Eye (tissue), 1 donor: ENCODE measurements at regions not wholly inside any gene's neighbourhood (a gene's known extent, or its start where the extent isn't known, plus 50 kb on each side); places are given as distances from the start of the nearest gene placed in this dataset.
"Not testable (repeated sequence)": the region's sequence is repeated elsewhere in the genome, so short reads cannot be mapped to it uniquely, and the experiment has no call there.

ENCODE experiments used
- DNase-seq: peaks from one replicate; pipeline ENCODE4 v3.0.0-alpha.2; 2015

DNA sequence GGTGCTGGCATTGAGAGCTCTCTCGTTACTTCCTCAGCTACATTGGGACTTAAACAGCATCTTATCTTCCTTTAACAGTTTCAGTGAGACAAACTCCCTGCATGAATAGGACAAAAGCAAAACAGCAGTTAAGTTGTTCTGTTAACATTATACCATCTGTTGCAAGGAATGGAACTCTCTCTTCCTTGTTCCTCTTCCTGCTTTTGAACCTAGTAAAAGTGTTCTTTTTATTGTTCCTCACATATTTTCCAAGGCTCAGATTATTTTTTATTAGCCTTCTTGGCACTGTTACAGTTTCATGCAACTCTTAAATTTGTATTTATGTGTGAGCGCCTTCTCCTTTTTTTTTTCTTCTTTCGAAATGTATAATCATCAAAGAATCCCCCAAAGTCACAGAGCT lies 202.6 kb upstream of the UFM1 start:
- no peak for DNase-seq

DNA sequence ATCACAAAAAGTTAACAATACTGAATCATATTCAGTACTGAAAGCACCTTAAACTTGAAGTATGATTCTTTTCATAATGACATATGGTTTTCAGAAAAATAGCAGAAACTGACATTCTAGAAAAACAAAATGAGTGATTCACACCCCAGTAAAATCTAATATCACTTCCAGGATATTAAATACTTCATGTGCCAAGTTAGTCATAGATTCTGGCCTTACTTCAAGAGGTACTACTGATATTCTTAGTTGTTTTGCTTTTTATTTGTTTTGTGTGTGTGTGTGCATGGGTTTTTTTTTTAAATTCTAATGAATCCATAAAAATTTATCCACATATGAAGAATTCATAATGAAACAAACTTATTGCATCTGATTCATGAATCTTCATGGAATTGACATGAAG lies 207.9 kb upstream of the UFM1 start:
- no peak for DNase-seq

DNA sequence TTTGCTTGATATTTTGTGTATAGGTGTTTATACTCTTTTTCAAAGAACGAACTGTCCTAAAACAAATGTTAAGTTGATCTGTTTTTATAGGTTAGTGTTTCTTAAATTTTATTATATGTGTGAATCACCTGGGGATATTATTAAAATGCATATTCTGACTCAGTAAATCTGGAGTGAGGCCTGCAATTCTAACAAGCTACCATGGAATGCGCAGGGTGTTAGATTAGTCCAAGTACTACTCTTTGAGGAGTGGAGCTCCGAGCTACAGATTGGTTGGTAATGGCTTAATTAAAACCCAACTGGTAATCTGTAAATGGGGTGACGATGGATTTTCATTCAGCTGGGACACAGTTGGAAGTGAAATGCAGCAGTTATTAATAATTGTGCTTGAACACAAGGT lies 214.1 kb upstream of the UFM1 start:
- DNase-seq = no peak

DNA sequence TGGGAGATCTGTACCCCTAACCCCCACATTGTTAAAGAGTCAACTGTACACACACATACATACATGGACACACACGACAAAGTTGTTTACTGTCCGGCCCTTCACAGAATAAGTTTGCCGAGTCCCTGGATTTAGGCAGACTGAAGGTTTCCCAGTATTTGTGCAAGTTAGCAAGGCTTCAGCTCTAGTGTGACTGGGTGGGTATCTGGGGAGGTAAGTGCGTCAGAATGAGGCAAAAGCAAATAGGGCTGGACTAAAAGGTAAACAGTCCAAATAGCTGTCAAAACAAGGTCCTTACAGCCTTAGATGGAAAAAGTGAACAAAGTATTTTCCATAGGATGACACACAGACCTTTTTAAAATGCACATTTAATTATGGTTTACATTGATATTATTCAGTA lies 228.4 kb upstream of the UFM1 start:
- DNase-seq = no peak

DNA sequence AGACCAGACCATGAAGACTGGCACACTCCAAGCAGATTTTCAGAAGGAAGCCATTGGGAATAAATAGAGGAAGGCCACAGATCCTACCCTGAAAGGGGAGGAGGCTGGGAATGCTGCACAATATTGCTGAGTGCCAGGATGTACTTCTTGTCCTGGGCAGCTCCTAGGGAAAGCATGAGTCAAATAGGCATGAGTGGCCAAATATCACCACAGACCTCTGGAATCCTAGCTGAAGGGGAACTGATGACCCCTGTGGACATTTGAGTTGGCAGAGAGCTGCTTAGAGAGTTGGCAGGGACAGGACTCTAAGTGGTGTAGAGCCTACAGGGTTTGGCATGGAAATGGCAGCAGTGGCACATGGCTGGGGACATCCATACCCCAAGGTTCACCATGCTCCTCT lies 234.3 kb upstream of the TRPC4 start:
- DNase-seq = no peak

DNA sequence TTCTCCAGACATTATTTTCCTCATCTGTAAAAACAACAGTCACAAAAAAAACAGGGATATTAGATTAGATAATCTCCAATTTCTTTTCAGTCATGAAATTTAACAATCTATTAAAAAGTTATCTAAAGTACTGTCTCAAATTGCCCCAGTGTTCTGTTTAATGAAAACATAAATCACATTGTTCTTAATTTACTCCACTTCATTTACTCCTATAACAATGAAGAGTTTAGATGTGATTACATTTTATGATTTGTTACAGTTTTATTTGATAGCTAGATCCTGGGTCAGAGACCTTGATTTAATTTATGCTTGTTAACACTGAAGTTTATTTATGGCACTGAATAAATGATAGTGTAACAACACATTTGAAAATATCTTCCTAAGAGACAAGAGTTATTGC lies 230.2 kb upstream of the TRPC4 start:
- DNase-seq = no peak

DNA sequence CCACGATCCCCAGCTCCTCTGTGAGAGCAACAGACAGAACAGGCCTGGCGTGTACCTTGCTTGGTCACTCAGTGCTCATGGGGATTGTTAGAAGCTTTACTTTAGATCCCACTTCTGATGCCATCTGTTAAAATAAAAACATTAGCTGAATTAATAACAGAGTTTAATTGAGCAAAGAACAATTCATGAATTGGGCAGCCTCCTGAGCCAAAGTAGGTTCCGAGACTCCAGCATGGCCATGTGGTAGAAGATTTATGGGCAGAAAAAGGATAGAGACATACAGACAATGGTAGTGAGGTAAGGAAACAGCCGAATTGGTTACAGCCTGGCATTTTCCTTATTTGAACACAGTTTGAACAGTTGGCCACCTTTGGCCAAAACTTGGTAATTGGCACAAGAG lies 223.9 kb upstream of the TRPC4 start:
- no peak for DNase-seq

DNA sequence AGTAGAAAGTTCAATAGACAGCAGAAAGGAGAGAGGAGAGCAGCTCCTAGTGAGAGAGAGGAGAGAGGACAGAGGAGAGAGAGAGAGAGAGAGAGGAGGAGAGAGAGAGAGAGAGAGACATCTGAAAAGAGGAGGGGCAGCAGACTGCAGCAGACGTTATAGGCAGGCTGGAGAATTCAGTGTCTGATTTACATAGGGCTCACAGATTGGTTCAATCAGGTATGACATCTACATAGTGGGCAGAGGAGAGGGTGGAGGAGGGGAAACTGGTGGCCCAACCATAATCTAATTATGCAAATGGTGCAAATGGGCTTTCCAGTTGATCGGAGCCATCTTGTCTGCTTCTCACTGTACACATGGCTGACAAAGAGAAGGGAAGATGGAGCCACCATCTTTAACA lies 221.3 kb upstream of the TRPC4 start:
- DNase-seq = peak; percentile 85

DNA sequence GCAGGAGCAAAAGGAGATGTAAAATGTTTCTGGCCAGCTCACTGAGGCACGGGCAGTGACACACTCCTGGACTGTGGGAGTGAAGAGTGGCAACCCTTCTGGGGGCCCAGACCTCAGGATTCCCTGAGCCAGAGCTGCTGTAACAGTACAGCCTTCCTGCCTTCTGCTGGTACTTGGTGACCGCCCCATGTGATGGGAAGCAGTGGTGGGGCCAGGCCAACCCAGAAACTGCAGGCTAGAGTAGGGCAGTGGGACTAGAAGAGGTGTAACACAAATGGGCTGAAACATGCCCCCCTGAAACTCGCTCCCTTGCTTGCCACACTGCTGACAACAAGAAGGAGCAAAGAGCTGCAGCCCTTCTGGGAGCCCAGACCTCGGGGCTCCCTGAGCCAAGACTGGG lies 217.1 kb upstream of the TRPC4 start:
- DNase-seq = no peak

DNA sequence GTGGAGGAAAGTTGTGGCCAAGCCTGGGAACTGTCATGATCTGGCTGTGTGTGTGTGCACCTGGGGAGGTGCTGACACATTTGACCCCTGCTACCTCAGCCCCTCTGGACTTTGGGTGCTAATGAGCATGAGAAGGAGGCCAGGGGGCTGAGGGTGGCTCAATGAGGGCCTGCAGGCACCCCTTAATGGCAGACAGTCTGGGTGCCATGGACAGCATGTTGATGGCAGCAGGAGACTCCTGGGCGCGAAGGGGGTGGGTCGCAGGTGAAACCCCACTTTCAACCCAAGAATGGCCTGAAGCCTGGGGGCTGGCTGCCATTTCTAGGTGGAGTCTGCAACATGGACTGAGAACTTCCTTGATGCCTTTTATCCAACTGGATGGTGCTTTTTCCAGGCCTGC lies 216.4 kb upstream of the TRPC4 start:
- DNase-seq = no peak

DNA sequence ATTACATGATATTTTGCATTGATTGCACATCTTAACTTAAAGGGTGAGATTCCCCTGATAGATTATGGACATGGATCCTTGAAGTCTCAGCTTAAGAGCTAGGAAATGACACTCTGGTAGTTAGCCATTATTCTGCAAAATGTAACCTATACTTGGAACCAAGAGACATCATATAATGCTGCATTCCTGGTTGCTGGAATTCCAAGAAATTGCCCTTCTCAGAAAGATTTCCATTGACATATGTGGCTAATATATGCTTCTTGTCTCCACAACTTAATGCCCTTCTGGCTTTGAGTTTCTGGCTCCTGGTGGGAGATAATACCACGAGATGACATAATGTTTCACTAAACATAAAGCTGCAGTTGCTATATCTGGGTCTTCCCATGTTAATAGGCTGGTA lies 204.4 kb upstream of the TRPC4 start:
- DNase-seq = no peak

DNA sequence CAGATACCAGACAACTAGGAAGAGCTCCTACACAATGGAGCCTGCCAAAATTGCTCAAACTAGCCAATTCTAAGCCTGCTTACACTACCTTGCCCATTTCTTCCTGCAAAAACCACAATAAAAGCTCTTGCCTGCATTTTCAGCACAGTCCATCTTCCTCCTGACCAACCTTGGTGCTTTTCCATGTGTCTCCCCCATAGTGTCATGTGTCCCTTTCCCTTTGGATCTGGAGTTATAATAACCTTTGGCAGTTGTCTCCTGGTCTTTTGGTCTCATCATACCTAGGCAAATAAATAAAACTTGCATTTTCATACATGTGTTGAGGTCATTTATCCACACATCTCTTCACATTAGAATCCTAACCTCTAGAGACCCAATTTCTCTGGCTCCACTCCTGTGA lies 203.1 kb upstream of the TRPC4 start:
- no peak for DNase-seq

DNA sequence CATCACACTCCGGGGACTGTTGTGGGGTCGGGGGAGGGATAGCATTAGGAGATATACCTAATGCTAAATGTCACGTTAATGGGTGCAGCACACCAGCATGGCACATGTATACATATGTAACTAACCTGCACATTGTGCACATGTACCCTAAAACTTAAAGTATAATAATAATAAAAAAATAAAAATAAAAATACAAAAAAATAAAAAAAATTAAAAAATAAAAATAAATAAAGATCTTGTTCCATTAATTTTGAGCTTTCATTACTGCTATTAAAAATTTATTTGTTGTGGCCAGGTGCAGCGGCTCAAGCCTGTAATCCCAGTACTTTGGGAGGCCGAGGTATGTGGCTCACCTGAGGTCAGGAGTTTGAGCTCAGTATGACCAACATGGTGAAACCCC lies 201.8 kb upstream of the TRPC4 start:
- DNase-seq = not testable (repeated sequence)

DNA sequence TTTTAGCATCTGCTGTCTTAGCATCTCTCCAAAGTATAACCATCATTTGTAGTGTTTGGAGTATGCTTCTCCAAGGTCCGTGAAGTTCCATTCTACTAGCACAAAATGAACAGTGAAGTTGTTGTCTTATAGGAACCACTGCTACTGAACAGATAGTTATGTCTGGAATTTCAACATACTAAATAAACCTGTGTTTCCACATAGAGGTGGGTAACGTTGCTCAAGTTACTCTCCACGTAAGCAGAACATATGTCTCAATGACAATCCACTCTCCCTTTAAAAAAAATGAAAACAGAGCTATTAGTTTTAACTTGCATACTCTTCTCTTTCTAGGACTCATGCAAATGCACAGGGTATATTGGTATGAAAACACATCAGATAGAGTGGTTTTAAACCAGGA lies 184.3 kb upstream of the TRPC4 start:
- no peak for DNase-seq

DNA sequence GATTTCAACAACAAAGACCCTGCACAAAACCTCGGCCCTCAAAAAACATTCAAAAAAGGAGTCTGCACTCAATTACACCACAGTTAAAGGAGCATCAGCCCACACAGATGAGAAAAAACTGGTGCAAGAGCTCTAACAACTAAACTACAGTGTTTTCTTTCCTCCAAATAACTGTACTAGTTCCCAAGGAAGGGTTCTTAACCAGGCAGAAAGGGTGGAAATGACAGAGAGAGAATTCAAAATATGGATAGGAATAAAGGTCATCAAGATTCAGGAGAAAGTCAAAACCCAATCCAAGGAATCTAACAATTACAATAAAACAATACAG lies 176.4 kb upstream of the TRPC4 start:
- DNase-seq = no peak

DNA sequence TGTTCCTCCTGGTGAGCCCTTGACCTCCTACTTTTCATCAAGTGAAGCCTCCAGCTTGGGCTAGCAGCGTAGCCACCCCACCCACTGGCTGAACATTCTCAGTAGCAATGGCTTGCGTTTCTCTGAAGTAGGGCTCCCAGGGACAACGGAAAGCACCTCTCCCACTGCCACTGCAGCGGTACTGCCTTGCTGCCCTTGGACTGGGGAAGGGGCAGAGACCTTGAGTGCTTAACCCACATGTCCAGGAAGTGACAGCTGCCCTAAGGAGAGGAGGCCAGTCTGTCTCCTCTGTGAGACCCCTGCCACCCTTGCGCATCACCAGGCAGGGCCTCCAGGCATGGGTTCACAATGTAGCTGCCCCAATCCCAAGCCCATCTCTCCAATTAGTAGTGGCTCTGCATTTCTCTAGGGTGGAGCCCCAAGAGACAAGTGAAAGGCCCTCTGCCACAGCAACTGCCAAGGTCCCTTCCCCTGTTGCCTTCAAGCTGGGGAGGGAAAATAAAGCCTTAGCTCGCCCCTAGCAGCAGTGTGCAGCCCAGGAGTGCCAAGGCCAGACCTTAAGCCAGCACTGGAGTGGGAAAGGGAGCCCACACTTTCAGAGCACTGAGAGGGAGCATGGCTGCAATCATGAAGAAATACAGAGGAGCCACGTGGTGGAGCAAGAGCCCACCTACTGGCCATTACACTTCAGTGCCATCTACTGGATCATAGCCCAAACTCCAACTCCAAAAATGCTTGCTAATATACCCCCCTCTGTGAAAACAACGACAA lies 175.9 kb upstream of the TRPC4 start:
- DNase-seq = no peak

DNA sequence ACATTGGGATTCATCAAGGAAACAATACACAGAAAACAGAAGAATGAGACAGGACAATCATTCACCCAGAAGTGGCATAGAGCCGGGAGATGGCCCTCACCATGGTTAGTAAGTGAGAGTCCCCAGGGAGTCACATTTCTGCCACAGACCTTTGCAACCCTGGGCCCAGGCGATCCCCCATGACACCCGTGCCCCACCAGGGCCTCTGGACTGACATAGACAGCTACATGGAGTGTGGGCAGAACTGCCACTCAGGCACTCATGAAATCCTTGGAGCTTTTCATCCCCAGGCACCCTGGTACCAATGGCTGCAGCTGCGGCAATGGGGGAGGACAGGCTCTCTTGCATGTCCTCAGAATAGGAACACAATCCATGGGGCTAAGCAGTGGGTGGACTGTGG lies 174.5 kb upstream of the TRPC4 start:
- no peak for DNase-seq

DNA sequence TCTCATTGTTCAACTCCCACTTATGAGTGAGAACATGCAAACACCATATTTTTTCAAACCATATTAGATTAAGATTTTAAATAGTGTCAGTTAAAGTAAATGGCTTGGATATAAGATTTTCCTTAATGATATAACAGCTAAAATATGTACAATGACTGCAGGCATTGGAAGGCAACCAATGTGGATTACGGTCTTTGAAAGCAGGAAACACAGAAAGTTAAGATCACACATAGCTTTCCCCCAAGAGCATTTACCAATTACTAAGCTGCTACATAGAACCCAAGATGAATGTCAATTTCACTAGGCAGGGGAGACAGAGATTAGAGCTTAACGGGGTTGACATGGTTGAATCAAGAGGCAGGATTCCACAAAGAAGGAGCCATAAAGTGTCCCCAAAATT lies 173.2 kb upstream of the TRPC4 start:
- no peak for DNase-seq

DNA sequence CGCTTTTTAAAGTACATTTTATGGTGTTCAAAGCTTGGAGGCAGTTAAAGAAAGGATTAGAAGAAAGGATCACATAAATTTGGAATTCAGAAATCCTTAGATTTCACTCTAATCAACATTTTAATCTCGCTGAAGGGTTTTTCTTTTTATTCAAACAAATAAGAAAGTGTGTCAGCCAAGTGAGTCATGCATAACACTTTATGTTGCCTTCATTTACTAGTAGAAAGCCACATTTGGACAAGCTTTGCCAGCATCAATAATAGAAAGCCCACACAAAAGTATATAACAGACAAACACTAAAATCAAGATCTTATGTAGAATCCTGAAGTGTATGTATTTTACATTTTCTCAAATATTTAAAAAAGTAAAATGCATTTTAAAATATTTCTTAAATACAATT lies 154.9 kb upstream of the TRPC4 start:
- no peak for DNase-seq

DNA sequence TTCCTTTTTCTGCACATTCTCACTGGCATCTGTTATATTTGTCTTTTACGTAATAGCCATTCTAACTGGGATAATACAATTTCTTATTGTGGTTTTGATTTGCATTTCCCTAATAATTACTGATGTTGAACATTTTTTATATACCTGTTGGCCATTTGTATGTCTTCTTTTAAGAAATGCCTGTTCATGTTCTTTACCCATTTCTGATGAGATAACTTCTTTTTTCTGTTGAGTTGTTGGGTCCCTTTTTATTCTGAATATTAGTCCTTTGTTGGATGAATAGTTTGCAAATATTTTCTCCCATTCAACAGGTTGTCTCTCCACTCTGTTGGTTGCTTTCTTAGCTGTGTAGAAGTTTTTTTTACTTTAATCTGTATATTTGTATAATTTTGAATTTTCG lies 147.7 kb upstream of the TRPC4 start:
- no peak for DNase-seq

DNA sequence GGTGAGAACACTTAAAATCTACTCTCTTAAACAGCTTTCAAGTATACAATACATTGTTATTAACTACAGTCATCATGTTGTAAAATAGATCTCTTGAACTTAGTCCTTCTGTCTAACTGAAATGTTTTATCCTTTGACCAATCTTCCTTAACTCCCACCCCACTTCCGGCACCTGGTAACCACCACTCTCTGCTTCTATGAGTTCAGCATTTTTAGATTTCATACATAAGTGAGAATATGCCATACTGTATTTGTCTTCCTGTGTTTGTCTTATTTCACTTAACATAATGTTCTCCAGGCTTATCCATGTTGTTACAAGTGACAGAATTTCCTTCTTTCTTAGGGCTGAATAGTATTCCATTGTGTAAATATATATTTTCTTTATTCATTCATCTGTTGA lies 144.1 kb upstream of the TRPC4 start:
- DNase-seq = no peak

DNA sequence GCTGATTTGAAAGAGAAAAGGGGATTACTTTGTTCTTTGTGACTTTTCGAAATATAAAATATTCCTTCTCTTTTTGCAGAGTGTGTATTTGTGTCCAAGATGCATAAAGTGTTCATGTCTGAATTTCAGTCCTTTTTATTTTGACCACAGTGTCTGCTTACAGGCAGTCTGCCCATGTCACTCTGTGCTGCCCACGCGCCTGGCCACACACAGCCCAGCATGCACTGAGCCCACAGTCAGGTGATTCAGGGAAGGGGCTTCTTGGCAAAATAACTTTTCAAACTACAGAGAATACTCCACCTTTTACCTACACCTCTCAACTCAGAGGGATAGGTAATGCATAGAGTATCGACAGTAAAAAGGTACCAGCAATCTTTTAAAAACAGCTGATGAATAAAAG lies 142.5 kb upstream of the TRPC4 start:
- no peak for DNase-seq

DNA sequence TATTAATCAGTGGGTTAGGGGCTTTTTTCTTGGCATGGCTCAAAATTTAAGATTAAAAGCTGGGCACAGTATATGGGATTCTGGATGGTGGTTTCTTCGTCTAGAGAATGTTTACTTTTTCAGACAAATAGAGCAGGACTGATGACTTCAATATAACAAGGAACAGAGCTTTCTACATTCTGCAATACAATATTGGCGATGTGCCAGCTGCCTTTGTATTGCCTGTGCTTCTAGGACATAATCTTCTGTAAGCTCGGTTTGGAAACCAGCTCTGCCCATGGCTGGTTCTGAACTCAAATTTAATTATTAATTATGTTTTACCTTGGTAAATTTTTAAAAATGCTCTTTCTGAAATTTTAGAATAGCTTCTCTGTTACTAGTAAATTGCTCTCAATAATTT lies 139.1 kb upstream of the TRPC4 start:
- peak; percentile 44 for DNase-seq

DNA sequence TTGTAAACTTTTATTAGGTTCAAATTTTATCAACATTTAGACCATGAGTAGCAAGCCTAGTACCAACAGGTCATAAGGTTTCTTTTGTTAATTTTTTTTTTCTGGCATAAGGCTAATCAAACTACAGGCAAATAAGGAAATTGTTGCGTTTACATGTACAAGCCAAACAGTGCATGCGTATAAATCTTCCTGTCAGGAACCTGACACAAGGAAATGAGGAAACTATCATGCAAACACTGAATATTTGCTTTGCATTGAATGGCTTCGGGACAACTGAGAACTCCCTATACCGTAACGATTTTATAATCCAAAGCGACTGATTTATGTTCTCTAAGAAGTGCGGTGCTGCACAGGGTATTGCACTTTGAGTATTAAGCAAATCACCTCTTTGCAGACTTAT lies 133.0 kb upstream of the TRPC4 start:
- no peak for DNase-seq

DNA sequence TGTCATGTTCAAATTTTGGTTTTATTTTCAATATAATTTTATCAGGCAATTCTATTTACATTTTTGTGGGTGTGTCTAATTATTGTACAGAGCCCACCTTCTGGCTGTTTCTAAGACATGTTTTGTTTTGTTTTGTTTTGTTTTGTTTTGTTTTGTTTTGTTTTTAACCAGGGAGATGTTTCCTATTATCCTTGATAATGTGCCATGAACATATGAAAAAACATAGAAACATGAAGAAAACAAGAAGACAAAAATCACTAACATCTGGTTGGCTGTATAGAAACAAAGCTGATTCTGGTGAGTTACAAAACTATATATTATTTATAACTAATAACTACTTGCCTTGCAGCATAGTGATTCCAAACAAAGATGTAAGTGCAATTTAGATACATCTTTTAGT lies 128.1 kb upstream of the TRPC4 start:
- DNase-seq = peak; percentile 31

DNA sequence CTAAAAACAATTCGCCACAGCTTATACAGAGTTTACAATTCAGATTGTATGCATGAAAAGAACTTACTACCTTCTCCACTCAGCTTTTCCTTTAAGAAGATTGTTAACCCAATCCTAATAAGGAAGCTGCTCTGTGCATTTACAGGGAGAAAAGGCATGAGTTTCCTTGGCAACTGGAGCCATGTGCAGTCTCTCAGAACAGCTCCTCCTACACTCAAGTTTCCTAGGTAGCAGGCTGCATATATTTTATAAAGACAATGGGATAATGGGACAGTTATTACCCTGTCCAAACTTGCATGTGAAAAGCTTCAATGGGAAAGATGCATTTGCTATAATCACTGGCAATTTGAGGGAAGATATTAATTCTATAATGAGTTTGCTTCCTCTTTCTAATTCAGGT lies 125.5 kb upstream of the TRPC4 start:
- DNase-seq = peak; percentile 65
